NCI-H2171 treated with DMSO at 0.1 percent for 48 hours (cell line): ENCODE measurements at regions not wholly inside any gene's neighbourhood (a gene's known extent, or its start where the extent isn't known, plus 50 kb on each side); places are given as distances from the start of the nearest gene placed in this dataset.

ENCODE experiments used
- DNase-seq: peaks from one replicate; lab custom pipeline; 2025; lab: John Stamatoyannopoulos, UW

GRCh38 chr2:195498176-195498575 is 158.8 kb upstream of the SLC39A10 start:
- DNase-seq = no peak

GRCh38 chr2:195496991-195497390 is 160.0 kb upstream of the SLC39A10 start:
- DNase-seq = no peak

GRCh38 chr2:195495966-195496365 is 161.1 kb upstream of the SLC39A10 start:
- DNase-seq = no peak

GRCh38 chr2:195495351-195495750 is 161.7 kb upstream of the SLC39A10 start:
- DNase-seq = no peak

GRCh38 chr2:195494451-195494850 is 162.6 kb upstream of the SLC39A10 start:
- no peak for DNase-seq

GRCh38 chr2:195493416-195493815 is 163.6 kb upstream of the SLC39A10 start:
- DNase-seq = no peak

- DNase-seq = no peak
Observed at GRCh38 chr2:195490319-195490718, 166.7 kb upstream of the SLC39A10 start.

GRCh38 chr2:195489101-195489500 is 167.9 kb upstream of the SLC39A10 start:
- no peak for DNase-seq

- DNase-seq = no peak
Observed at GRCh38 chr2:195488567-195488966, 168.5 kb upstream of the SLC39A10 start.

GRCh38 chr2:195486987-195487644 is 169.9 kb upstream of the SLC39A10 start:
- no peak for DNase-seq

- DNase-seq = no peak
Observed at GRCh38 chr2:195486520-195486919, 170.5 kb upstream of the SLC39A10 start.

- no peak for DNase-seq
Observed at GRCh38 chr2:195482010-195482409, 175.0 kb upstream of the SLC39A10 start.

GRCh38 chr2:195480121-195480520 is 176.9 kb upstream of the SLC39A10 start:
- no peak for DNase-seq

GRCh38 chr2:195479407-195479806 is 177.6 kb upstream of the SLC39A10 start:
- no peak for DNase-seq

- no peak for DNase-seq
Observed at GRCh38 chr2:195477996-195478382, 179.0 kb upstream of the SLC39A10 start.

- no peak for DNase-seq
Observed at GRCh38 chr2:195477248-195477995, 179.6 kb upstream of the SLC39A10 start.

- no peak for DNase-seq
Observed at GRCh38 chr2:195475336-195475735, 181.7 kb upstream of the SLC39A10 start.

- no peak for DNase-seq
Observed at GRCh38 chr2:195473862-195474261, 183.2 kb upstream of the SLC39A10 start.

GRCh38 chr2:195472501-195473234 is 184.4 kb upstream of the SLC39A10 start:
- DNase-seq = no peak

- no peak for DNase-seq
Observed at GRCh38 chr2:195471807-195472206, 185.2 kb upstream of the SLC39A10 start.

GRCh38 chr2:195471163-195471562 is 185.9 kb upstream of the SLC39A10 start:
- DNase-seq = no peak

GRCh38 chr2:195470622-195471021 is 186.4 kb upstream of the SLC39A10 start:
- DNase-seq = no peak

- DNase-seq = no peak
Observed at GRCh38 chr2:195468771-195469170, 188.3 kb upstream of the SLC39A10 start.
